ENCODE measurements at regions not wholly inside any gene's neighbourhood (a gene's known extent, or its start where the extent isn't known, plus 50 kb on each side); places are given as distances from the start of the nearest gene placed in this dataset.
"Not testable (repeated sequence)": the region's sequence is repeated elsewhere in the genome, so short reads cannot be mapped to it uniquely, and the experiment has no call there.

- no peak for DNase-seq
Measured at GRCh38 chr2:156003780-156004179, 328.7 kb downstream of the NR4A2 start.

GRCh38 chr2:156001851-156002250, 330.7 kb downstream of the NR4A2 start:
- no peak for DNase-seq

GRCh38 chr2:155997538-155997937, 335.0 kb downstream of the NR4A2 start:
- no peak for DNase-seq

GRCh38 chr2:155994315-155994714, 338.2 kb downstream of the NR4A2 start:
- no peak for DNase-seq

- DNase-seq, result no peak
Measured at GRCh38 chr2:155983845-155984244, 348.7 kb downstream of the NR4A2 start.

GRCh38 chr2:155982135-155982534, 350.4 kb downstream of the NR4A2 start:
- no peak for DNase-seq

GRCh38 chr2:155980941-155981560, 351.5 kb downstream of the NR4A2 start:
- DNase-seq, result peak; percentile 46 to 59

- no peak for DNase-seq
Measured at GRCh38 chr2:155975734-155976133, 356.8 kb downstream of the NR4A2 start.

- no peak for DNase-seq
Measured at GRCh38 chr2:155972916-155973315, 359.6 kb downstream of the NR4A2 start.

GRCh38 chr2:155966064-155966471, 366.5 kb downstream of the NR4A2 start:
- DNase-seq, result not testable (repeated sequence)

- no peak for DNase-seq
Measured at GRCh38 chr2:155965415-155966063, 367.0 kb downstream of the NR4A2 start.

GRCh38 chr2:155961641-155962040, 370.9 kb downstream of the NR4A2 start:
- no peak for DNase-seq

- DNase-seq, result no peak
Measured at GRCh38 chr2:155958834-155959233, 373.7 kb downstream of the NR4A2 start.

GRCh38 chr2:155947069-155947468, 385.5 kb downstream of the NR4A2 start:
- no peak for DNase-seq

GRCh38 chr2:155944218-155944617, 388.3 kb downstream of the NR4A2 start:
- DNase-seq, result no peak

GRCh38 chr2:155930312-155930711, 402.2 kb downstream of the NR4A2 start:
- DNase-seq, result no peak

- no peak for DNase-seq
Measured at GRCh38 chr2:155917380-155917779, 415.1 kb downstream of the NR4A2 start.

- no peak for DNase-seq
Measured at GRCh38 chr2:155913356-155913755, 419.2 kb downstream of the NR4A2 start.

GRCh38 chr2:155908567-155908966, 424.0 kb downstream of the NR4A2 start:
- no peak for DNase-seq

- DNase-seq, result no peak
Measured at GRCh38 chr2:155907211-155907610, 425.3 kb downstream of the NR4A2 start.

GRCh38 chr2:155905657-155906056, 426.9 kb downstream of the NR4A2 start:
- DNase-seq, result no peak

GRCh38 chr2:155904720-155905119, 427.8 kb downstream of the NR4A2 start:
- no peak for DNase-seq

- no peak for DNase-seq
Measured at GRCh38 chr2:155902635-155903034, 429.9 kb downstream of the NR4A2 start.

GRCh38 chr2:155895016-155895415, 437.5 kb downstream of the NR4A2 start:
- DNase-seq, result no peak

- DNase-seq, result not testable (repeated sequence)
Measured at GRCh38 chr2:155880382-155880781, 452.1 kb downstream of the NR4A2 start.
